DMS114 treated with DMSO at 0.1 percent for 48 hours (cell line): ENCODE measurements at regions not wholly inside any gene's neighbourhood (a gene's known extent, or its start where the extent isn't known, plus 50 kb on each side); places are given as distances from the start of the nearest gene placed in this dataset.
"Not testable (repeated sequence)": the region's sequence is repeated elsewhere in the genome, so short reads cannot be mapped to it uniquely, and the experiment has no call there.

ENCODE experiments used
- DNase-seq: peaks from one replicate; lab custom pipeline; 2025; ENCODE audit not compliant: unreplicated experiment; lab: John Stamatoyannopoulos, UW

DNA sequence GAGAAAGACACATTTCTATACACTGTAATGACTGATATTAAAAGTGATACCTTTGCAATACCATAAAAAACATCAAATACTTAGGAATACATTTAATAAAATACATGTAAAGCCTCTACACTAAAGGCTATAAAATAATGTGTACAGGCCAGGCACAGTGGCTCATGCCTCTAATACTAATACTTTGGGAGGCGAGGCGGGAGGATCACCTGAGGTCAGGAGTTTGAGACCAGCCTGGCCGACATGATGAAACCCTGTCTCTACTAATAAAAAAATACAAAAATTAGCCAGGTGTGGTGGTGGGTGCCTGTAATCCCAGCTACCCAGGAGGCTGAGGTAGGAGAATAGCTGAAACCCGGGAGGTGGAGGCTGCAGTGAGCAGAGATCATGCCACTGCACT, 59.8 kb upstream of the RTL6 start:
- DNase-seq, result not testable (repeated sequence)

DNA sequence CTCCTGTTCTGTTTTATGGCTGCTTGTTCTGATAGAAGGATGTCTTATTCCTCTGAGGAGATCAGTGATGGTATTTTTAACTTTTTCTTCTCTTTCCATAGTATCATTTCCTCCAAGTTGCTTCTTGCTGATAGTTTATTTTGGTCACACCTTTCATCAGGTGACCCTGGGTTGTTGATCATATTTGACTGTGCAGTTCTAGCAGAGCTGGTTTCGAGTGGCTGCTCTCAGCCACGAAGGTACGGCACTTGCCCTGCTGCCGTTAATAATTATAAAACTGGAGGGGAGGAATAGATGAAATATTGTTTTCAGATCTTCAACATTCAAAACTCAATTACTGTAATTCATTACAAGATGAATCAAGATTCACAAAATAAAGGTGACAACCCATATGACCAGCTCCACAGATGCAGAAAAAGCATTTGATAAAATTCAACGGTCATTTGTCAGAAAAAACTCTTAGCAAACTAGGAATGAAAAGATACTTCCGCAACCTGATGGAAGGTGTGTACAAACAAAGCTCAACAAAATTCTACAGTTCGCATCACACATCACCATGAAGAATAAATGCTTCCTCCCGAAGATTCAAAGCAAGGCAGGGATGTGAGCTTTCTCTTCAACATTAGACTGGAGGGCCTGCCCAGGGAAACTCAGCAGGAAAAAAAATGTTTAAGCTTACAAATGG, 59.2 kb upstream of the RTL6 start:
- DNase-seq, result no peak

DNA sequence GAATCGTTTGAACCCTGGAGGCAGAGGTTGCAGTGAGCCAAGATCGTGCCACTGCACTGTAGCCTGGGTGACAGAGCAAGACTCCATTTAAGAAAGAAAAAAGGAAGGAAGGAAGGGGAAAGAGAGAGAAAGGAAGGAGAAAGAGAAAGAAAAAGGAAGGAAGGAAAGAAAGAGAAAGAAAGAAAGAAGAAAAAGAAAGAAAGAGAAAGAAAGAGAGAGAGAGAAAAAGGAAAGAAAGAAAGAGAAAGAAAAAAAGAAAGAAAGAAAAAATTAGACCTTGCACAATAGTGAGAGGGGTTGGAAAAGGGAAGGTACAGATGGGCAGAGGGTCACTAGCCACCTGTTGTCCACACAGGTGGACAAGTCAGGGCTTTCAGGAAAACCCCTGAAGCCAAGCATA, 57.6 kb upstream of the RTL6 start:
- no peak for DNase-seq

DNA sequence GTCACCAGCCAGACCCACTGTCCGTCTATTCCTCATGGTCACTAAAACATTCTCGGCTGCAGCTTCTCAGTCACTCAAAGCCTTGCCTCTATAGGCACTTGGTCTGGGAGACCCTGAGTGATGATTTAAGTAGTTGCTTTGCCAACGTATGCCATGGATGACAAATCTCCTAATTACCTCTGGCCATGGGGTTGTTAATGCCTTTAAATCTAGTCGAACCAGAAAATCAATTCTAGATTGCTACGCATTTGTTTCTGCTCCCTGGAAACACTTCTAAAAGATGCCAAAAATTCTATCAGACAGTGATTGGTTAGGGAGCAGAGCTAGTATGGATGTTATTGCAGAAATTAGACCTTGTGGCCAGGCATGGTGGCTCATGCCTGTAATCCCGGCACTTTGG, 57.0 kb upstream of the RTL6 start:
- no peak for DNase-seq

DNA sequence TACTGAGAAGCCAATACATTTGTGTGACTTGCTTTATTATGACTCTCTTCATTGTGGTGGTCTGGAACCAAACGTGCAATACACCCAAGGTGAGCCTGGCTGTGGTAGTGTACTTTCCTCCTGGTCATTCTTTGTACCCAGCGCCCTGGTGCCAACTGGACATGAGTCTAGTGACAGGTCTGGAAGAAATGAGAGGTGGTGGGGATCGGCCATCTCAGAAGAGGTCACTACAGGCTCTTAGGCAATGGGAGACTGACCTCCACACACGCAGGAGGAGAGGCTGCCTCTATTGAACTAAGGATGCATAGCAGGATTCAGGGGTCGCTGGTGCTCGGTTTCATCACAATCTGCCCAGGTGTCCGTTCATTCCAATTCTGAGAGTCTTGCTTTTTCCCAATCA, 56.4 kb upstream of the RTL6 start:
- DNase-seq, result no peak

DNA sequence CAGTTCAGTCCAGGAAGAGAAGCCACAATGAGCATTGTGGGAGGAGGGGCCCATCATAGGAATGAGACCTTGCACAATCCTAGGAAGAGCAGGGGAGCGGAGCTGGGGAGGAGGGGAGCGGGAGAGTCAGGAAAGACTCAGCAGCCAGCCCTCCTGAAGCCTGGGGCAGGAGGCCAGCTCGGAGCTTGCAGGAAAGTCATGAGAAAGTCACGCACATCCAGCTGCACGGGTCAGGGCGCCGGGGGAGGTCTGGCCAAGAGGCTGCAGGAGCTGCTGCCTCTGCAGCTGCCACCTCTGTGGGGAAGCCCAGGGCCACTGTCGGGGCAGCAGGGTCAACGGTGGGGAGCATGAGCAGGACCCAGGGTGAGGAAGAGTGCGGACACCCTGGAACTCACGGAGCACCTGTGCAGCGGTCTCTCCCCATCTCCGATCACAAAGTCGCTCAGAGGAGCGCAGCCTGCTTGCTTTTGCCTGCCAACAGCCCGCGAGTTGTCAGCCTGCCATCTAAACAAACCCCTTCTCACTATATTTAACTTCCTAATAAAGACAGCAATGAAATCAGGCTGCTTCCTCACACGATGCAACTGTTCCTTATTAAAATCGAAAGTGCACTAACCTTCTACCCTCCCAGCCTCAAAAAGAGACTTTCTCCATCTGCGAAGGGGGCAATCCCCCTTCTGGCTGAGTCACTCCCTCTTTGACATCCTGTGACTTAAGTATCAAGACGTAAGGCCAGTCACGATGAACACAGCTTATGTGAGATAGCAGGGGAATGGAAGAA, 52.9 kb upstream of the RTL6 start:
- DNase-seq, result no peak

DNA sequence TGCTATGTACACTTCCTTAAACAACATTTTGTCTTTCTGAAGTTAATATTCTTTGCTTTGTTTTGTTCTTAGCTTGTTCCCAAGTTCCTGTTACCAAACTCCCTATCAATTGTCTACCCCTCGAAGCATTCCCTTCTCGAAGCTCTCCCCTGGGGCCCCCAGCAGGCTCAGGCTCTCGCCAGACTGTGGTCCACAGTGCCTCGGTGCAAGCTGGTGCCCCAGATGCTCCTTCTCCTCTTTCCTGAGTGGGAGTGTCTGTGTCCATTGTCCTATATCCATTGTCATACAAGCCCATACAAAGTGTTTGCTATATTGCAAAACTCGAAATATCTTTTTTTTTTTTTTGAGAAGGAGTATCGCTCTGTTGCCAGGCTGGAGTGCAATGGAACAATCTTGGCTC, 51.7 kb upstream of the RTL6 start:
- DNase-seq, result no peak

DNA sequence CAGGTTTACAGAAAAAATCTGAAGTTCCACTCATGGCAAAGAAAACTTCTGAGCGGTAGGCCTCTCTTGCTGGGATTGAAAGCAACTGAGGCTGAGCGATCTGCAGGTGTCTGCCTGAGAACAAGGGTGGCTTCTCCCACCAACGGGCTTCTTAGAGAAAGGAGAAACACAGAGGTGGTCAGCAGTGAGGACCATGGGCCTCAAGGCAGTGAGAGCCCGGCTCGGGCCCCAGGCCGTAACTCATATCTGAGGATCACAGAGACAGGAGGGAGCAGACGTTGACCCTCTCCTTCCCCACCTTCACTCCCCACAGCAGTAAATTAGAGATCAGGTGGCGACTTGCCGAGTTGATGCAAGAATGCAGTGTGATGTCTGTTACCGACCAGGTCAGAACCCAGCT, 50.9 kb upstream of the RTL6 start:
- no peak for DNase-seq
